ENCODE measurements at regions not wholly inside any gene's neighbourhood (a gene's known extent, or its start where the extent isn't known, plus 50 kb on each side); places are given as distances from the start of the nearest gene placed in this dataset.

- no peak overlapping the region for H3K4me3 ChIP-seq (ENCODE audit: low read depth, low read length)
- DNase-seq (ENCODE audit: low read depth) = no peak
- no peak for TF ChIP-seq CTCF (IDR thresholded peaks at IDR 0.05; ENCODE audit: control insufficient read depth, extremely low read depth, insufficient read depth)
Observed at GRCh38 chr11:42363701-42364100, 904.2 kb upstream of the LRRC4C start.

GRCh38 chr11:42390116-42390515 is 921.7 kb upstream of the API5 start:
- TF ChIP-seq CTCF (IDR thresholded peaks at IDR 0.05; ENCODE audit: control insufficient read depth, extremely low read depth, insufficient read depth) = no peak
- DNase-seq (ENCODE audit: low read depth) = no peak
- no peak overlapping the region for H3K4me3 ChIP-seq (ENCODE audit: low read depth, low read length)

GRCh38 chr11:42397483-42397882 is 914.3 kb upstream of the API5 start:
- H3K4me3 ChIP-seq (ENCODE audit: low read depth, low read length) = no peak overlapping the region
- TF ChIP-seq CTCF (IDR thresholded peaks at IDR 0.05; ENCODE audit: control insufficient read depth, extremely low read depth, insufficient read depth) = no peak
- DNase-seq (ENCODE audit: low read depth) = no peak

GRCh38 chr11:42407341-42407740 is 904.5 kb upstream of the API5 start:
- DNase-seq (ENCODE audit: low read depth) = peak; percentile 41
- no peak overlapping the region for H3K4me3 ChIP-seq (ENCODE audit: low read depth, low read length)
- peak; percentile 57 for TF ChIP-seq CTCF (IDR thresholded peaks at IDR 0.05; ENCODE audit: control insufficient read depth, extremely low read depth, insufficient read depth)

GRCh38 chr11:42410251-42410955 is 901.4 kb upstream of the API5 start:
- no peak for TF ChIP-seq CTCF (IDR thresholded peaks at IDR 0.05; ENCODE audit: control insufficient read depth, extremely low read depth, insufficient read depth)
- H3K4me3 ChIP-seq (ENCODE audit: low read depth, low read length) = no peak overlapping the region
- no peak for DNase-seq (ENCODE audit: low read depth)

GRCh38 chr11:42412590-42412989 is 899.2 kb upstream of the API5 start:
- no peak for TF ChIP-seq CTCF (IDR thresholded peaks at IDR 0.05; ENCODE audit: control insufficient read depth, extremely low read depth, insufficient read depth)
- H3K4me3 ChIP-seq (ENCODE audit: low read depth, low read length) = no peak overlapping the region
- DNase-seq (ENCODE audit: low read depth) = no peak

GRCh38 chr11:42417691-42418090 is 894.1 kb upstream of the API5 start:
- no peak for TF ChIP-seq CTCF (IDR thresholded peaks at IDR 0.05; ENCODE audit: control insufficient read depth, extremely low read depth, insufficient read depth)
- no peak overlapping the region for H3K4me3 ChIP-seq (ENCODE audit: low read depth, low read length)
- DNase-seq (ENCODE audit: low read depth) = no peak
